ENCODE measurements at regions not wholly inside any gene's neighbourhood (a gene's known extent, or its start where the extent isn't known, plus 50 kb on each side); places are given as distances from the start of the nearest gene placed in this dataset.

- Histone ChIP-seq H3K4me1 (no peaks in the 10 kb centered on the region), H3K36me3 (no peaks in the 10 kb centered on the region), H3K27ac (replicated peaks in 1 of 4) (no peak overlapping the region), H3K9me3 (no peaks in the 10 kb centered on the region), H3K27me3 (no peaks in the 10 kb centered on the region), H3K4me3 (no peak overlapping the region)
- 63% methylated on average over 2 of the region's 2 CpGs for WGBS
- intact Hi-C loops (cut with DNase I) = no loop called here
- no peak for TF ChIP-seq EP300 (IDR thresholded peaks at IDR 0.05)
- no peak for TF ChIP-seq POLR2AphosphoS5 (IDR thresholded peaks at IDR 0.05)
- no peak for TF ChIP-seq POLR2A (IDR thresholded peaks at IDR 0.05; ENCODE audit: low read depth)
- no peak for TF ChIP-seq CTCF (IDR thresholded peaks at IDR 0.05)
- DNase-seq (ENCODE audit: extremely low spot score) = no peak
Observed at GRCh38 chr7:51778121-51778520, 461.5 kb upstream of the COBL start.

- H3K36me3 ChIP-seq = no peaks in the 10 kb centered on the region
- TF ChIP-seq CTCF (IDR thresholded peaks at IDR 0.05) (no peak), POLR2A (IDR thresholded peaks at IDR 0.05; ENCODE audit: low read depth) (no peak), POLR2AphosphoS5 (IDR thresholded peaks at IDR 0.05) (no peak), EP300 (IDR thresholded peaks at IDR 0.05) (no peak)
- intact Hi-C loops (cut with DNase I) = no loop called here
Observed at GRCh38 chr7:51774178-51774577, 457.6 kb upstream of the COBL start.

GRCh38 chr7:51772190-51772589, 455.6 kb upstream of the COBL start:
- no peaks in the 10 kb centered on the region for H3K36me3 ChIP-seq
- no peaks in the 10 kb centered on the region for H3K4me1 ChIP-seq
- no peak overlapping the region for H3K4me3 ChIP-seq
- DNase-seq (ENCODE audit: extremely low spot score) = no peak
- TF ChIP-seq CTCF (IDR thresholded peaks at IDR 0.05) = no peak
- TF ChIP-seq POLR2AphosphoS5 (IDR thresholded peaks at IDR 0.05) = no peak
- no peak for TF ChIP-seq POLR2A (IDR thresholded peaks at IDR 0.05; ENCODE audit: low read depth)
- no peaks in the 10 kb centered on the region for H3K9me3 ChIP-seq
- intact Hi-C loops (cut with DNase I) = no loop called here
- 60% methylated on average over 2 of the region's 2 CpGs for WGBS
- H3K27ac ChIP-seq (replicated peaks in 1 of 4) = no peak overlapping the region
- no peaks in the 10 kb centered on the region for H3K27me3 ChIP-seq

More at GRCh38 chr7:51774178-51774577, 457.6 kb upstream of the COBL start:
- DNase-seq (ENCODE audit: extremely low spot score) = no peak
- Histone ChIP-seq H3K9me3 (no peaks in the 10 kb centered on the region), H3K27ac (replicated peaks in 1 of 4) (no peak overlapping the region), H3K4me3 (no peak overlapping the region), H3K4me1 (no peaks in the 10 kb centered on the region), H3K27me3 (no peaks in the 10 kb centered on the region)
- 75% methylated on average over 5 of the region's 7 CpGs for WGBS

GRCh38 chr7:51764976-51765375, 448.4 kb upstream of the COBL start:
- TF ChIP-seq CTCF (IDR thresholded peaks at IDR 0.05) (no peak), POLR2AphosphoS5 (IDR thresholded peaks at IDR 0.05) (no peak), POLR2A (IDR thresholded peaks at IDR 0.05; ENCODE audit: low read depth) (no peak), EP300 (IDR thresholded peaks at IDR 0.05) (no peak)
- H3K4me1 ChIP-seq = no peaks in the 10 kb centered on the region
- intact Hi-C loops (cut with DNase I) = no loop called here
- H3K4me3 ChIP-seq = no peak overlapping the region
- WGBS = 72% methylated on average over 2 of the region's 2 CpGs
- no peak for DNase-seq (ENCODE audit: extremely low spot score)
- H3K27ac ChIP-seq (replicated peaks in 1 of 4) = no peak overlapping the region
- no peaks in the 10 kb centered on the region for H3K9me3 ChIP-seq
- H3K27me3 ChIP-seq = no peaks in the 10 kb centered on the region
- no peaks in the 10 kb centered on the region for H3K36me3 ChIP-seq

- TF ChIP-seq CTCF (IDR thresholded peaks at IDR 0.05) (no peak), POLR2AphosphoS5 (IDR thresholded peaks at IDR 0.05) (no peak), POLR2A (IDR thresholded peaks at IDR 0.05; ENCODE audit: low read depth) (no peak), EP300 (IDR thresholded peaks at IDR 0.05) (no peak)
- Histone ChIP-seq H3K9me3 (no peaks in the 10 kb centered on the region), H3K4me1 (no peaks in the 10 kb centered on the region), H3K4me3 (no peak overlapping the region), H3K36me3 (no peaks in the 10 kb centered on the region), H3K27ac (replicated peaks in 1 of 4) (no peak overlapping the region), H3K27me3 (no peaks in the 10 kb centered on the region)
- intact Hi-C loops (cut with DNase I) = no loop called here
- DNase-seq (ENCODE audit: extremely low spot score) = no peak
- 63% methylated on average over 2 of the region's 2 CpGs for WGBS
Observed at GRCh38 chr7:51759985-51760384, 443.4 kb upstream of the COBL start.
